GM12878 (cell line): ENCODE measurements at regions not wholly inside any gene's neighbourhood (a gene's known extent, or its start where the extent isn't known, plus 50 kb on each side); places are given as distances from the start of the nearest gene placed in this dataset.

Experiments used
- ATAC-seq: fragments of 200-7000 bp; cut with Tn5 transposase; 3 replicates; pipeline ENCODE4 v1.9.1; 2020; ENCODE audit warnings: mild to moderate bottlenecking, moderate library complexity
- BruUV-seq: library from RNA; stranded (reverse); fragments of 400-500 nt; replicated peaks from 2 replicates; lab custom pipeline; 2021; lab: Mats Ljungman, UMichigan
- CTCF ChIA-PET: fragments of 300-600 bp; sonication (Branson Sonifier 250); formaldehyde crosslinking; extraction: SDS; loops from one replicate; lab custom pipeline; 2021; ENCODE audit warnings: inconsistent platforms; lab: Yijun Ruan, JAX
- POLR2A ChIA-PET: fragments of 350-600 bp; formaldehyde crosslinking; extraction: SDS; loops from one replicate; lab custom pipeline; 2021; ENCODE audit warnings: inconsistent platforms; lab: Charles Lee
- RAD21 ChIA-PET: fragments of 300-600 bp; sonication (Branson Sonifier 250); formaldehyde crosslinking; loops from one replicate; lab custom pipeline; 2023; ENCODE audit warnings: antibody characterized with exemption; ENCODE audit not compliant: unreplicated experiment; lab: Charles Lee
- SMC1A ChIA-PET: fragments of 300-600 bp; sonication (Branson Sonifier 250); formaldehyde crosslinking; loops from one replicate; lab custom pipeline; 2023; ENCODE audit not compliant: unreplicated experiment, uncharacterized antibody; lab: Charles Lee
- DNase-seq: peaks from one replicate; pipeline ENCODE4 v3.0.0-alpha.2; 2011; ENCODE audit warnings: low read depth, low spot score
- FAIRE-seq: peaks from 3 replicates; lab custom pipeline; 2011; peaks lifted over from hg19 to GRCh38; lab: Jason Lieb, UNC
- H2AFZ ChIP-seq: 2 replicates; pipeline ENCODE4 v1.6.0; 2011; ENCODE audit warnings: low read depth, low read length, control low read depth; ENCODE audit not compliant: control insufficient read depth
- H3K27ac ChIP-seq: 2 replicates; pipeline ENCODE4 v1.5.1; 2011; ENCODE audit warnings: control low read depth; ENCODE audit not compliant: control insufficient read depth, insufficient read depth
- H3K27me3 ChIP-seq, 2 experiments: replicated peaks in 1 of 2; 2 replicates each; pipeline versions ENCODE4 v1.6.0 to v1.6.1; 2011; ENCODE audit warnings: low read length in 1 of 2; ENCODE audit not compliant: control insufficient read depth in 2 of 2, insufficient read depth in 2 of 2
- H3K36me3 ChIP-seq, 2 experiments: 2 replicates each; pipeline ENCODE4 v1.5.1; 2011; ENCODE audit warnings: low read length in 1 of 2; ENCODE audit not compliant: control insufficient read depth in 2 of 2, insufficient read depth in 2 of 2
- H3K4me1 ChIP-seq: 2 replicates; pipeline ENCODE4 v1.6.1; 2011; ENCODE audit warnings: mild to moderate bottlenecking, low read length, moderate library complexity, mixed read lengths; ENCODE audit not compliant: control insufficient read depth, insufficient read depth
- H3K4me2 ChIP-seq: 2 replicates; pipeline ENCODE4 v1.6.0; 2011; ENCODE audit warnings: control low read depth; ENCODE audit not compliant: control insufficient read depth, insufficient read depth
- H3K4me3 ChIP-seq: fragments of 200-600 bp; sonication (generic); 2 replicates; pipeline ENCODE4 v1.5.1; 2016
- H3K79me2 ChIP-seq: 2 replicates; pipeline ENCODE4 v1.6.0; 2011; ENCODE audit warnings: low read length; ENCODE audit not compliant: control insufficient read depth, insufficient read depth
- H3K9ac ChIP-seq: 2 replicates; pipeline ENCODE4 v1.8.0; 2011; ENCODE audit warnings: low read length, control low read depth, mixed read lengths; ENCODE audit not compliant: control insufficient read depth, insufficient read depth
- H3K9me3 ChIP-seq: replicated peaks from 3 replicates; pipeline ENCODE4 v1.5.1; 2011; ENCODE audit warnings: mild to moderate bottlenecking, low read length; ENCODE audit not compliant: control insufficient read depth, insufficient read depth
- H4K20me1 ChIP-seq: 2 replicates; pipeline ENCODE4 v1.6.0; 2011; ENCODE audit not compliant: control insufficient read depth, insufficient read depth
- ASH2L ChIP-seq: fragments of 300-600, 200-600 bp; sonication (generic); IDR thresholded peaks from 2 replicates; pipeline ENCODE4 v1.6.1; 2017; ENCODE audit warnings: low read depth, mild to moderate bottlenecking, borderline replicate concordance
- ATF7 ChIP-seq: fragments of 450-650 bp; IDR thresholded peaks from 2 replicates; pipeline ENCODE4 v1.6.1; 2016; ENCODE audit warnings: low read depth, mild to moderate bottlenecking
- BCL3 ChIP-seq: IDR thresholded peaks from 2 replicates; pipeline ENCODE4 v1.6.1; 2011; ENCODE audit warnings: borderline replicate concordance, low read depth, mild to moderate bottlenecking, moderate library complexity, low read length; ENCODE audit not compliant: insufficient read depth, poor library complexity, severe bottlenecking
- BHLHE40 ChIP-seq, 2 experiments: fragments of 450-650 bp in 1 of 2; IDR thresholded peaks; 2 replicates each; pipeline ENCODE4 v1.6.1; 2011 to 2017; ENCODE audit warnings: low read depth in 2 of 2, borderline replicate concordance in 1 of 2, improper control_type of control experiment in 1 of 2, low read length in 1 of 2, mild to moderate bottlenecking in 1 of 2
- CBX3 ChIP-seq: fragments of 200-600 bp; sonication (generic); IDR thresholded peaks from 2 replicates; pipeline ENCODE4 v1.6.1; 2016; ENCODE audit warnings: low read depth, borderline replicate concordance
- CHD1 ChIP-seq: IDR thresholded peaks from 2 replicates; pipeline ENCODE4 v1.6.1; 2012; ENCODE audit warnings: low read depth, low read length, improper control_type of control experiment
- CREB1 ChIP-seq: IDR thresholded peaks from 2 replicates; pipeline ENCODE4 v1.6.1; 2012; ENCODE audit warnings: low read depth, mild to moderate bottlenecking, inconsistent platforms
- E4F1 ChIP-seq: fragments of 450-650 bp; IDR thresholded peaks from 2 replicates; pipeline ENCODE4 v1.6.1; 2018; ENCODE audit warnings: borderline replicate concordance, mild to moderate bottlenecking; ENCODE audit not compliant: partially characterized antibody
- EP300 ChIP-seq, 2 experiments: fragments of 150-350 bp in 1 of 2; IDR thresholded peaks; 2 replicates each; pipeline ENCODE4 v1.6.1; 2011 to 2012; ENCODE audit warnings: low read depth in 2 of 2, low read length in 2 of 2, borderline replicate concordance in 1 of 2, improper control_type of control experiment in 1 of 2, inconsistent platforms in 1 of 2; ENCODE audit not compliant: control insufficient read depth in 1 of 2
- IKZF2 ChIP-seq, 2 experiments: fragments of 450-650 bp; IDR thresholded peaks; 2 replicates each; pipeline ENCODE4 v1.6.1; 2017; ENCODE audit warnings: mild to moderate bottlenecking in 2 of 2, moderate library complexity in 2 of 2
- JUND ChIP-seq: IDR thresholded peaks from 2 replicates; pipeline ENCODE4 v1.6.1; 2012; ENCODE audit warnings: low read depth, mild to moderate bottlenecking, low read length, improper control_type of control experiment, moderate library complexity
- RAD51 ChIP-seq: fragments of 450-650 bp; IDR thresholded peaks from 2 replicates; pipeline ENCODE4 v1.6.1; 2016; ENCODE audit warnings: moderate library complexity, mild to moderate bottlenecking, inconsistent platforms
- RCOR1 ChIP-seq: conservative IDR thresholded peaks from 2 replicates; pipeline ENCODE4 v1.6.1; 2012; ENCODE audit warnings: low read depth, low read length, improper control_type of control experiment
- REST ChIP-seq: IDR thresholded peaks from 2 replicates; pipeline ENCODE4 v1.6.1; 2012; ENCODE audit warnings: mild to moderate bottlenecking, low read depth, low read length
- RFX5 ChIP-seq: IDR thresholded peaks from 2 replicates; pipeline ENCODE4 v1.6.1; 2011; ENCODE audit warnings: low read depth, low read length, improper control_type of control experiment
- SRF ChIP-seq, 2 experiments: IDR thresholded peaks; 2 replicates each; pipeline ENCODE4 v1.6.1; 2011; ENCODE audit warnings: low read depth in 2 of 2, low read length in 2 of 2, mild to moderate bottlenecking in 1 of 2, moderate library complexity in 1 of 2
- TARDBP ChIP-seq: IDR thresholded peaks from 2 replicates; pipeline ENCODE4 v1.6.1; 2016; ENCODE audit warnings: borderline replicate concordance
- WGBS: methylation state at CpG from one replicate; pipeline ENCODE4 v1.1.6; 2016; ENCODE audit warnings: low lambda C conversion rate; ENCODE audit not compliant: insufficient replicate concordance, insufficient coverage; ENCODE audit errors: missing lambda C conversion rate; 5-methylcytosine and 5-hydroxymethylcytosine counted together
- in situ Hi-C: fragments of 300-500 bp; cut with MboI; formaldehyde crosslinking; loops from 9 replicates; pipeline ENCODE4 v1.14.3; 2018; ENCODE audit warnings: mixed read lengths
- intact Hi-C: fragments of 100-400 bp; cut with micrococcal nuclease; formaldehyde crosslinking; loops from one replicate; pipeline ENCODE4 v1.14.2; 2022; ENCODE audit not compliant: unreplicated experiment

GRCh38 chr4:122514671-122515070 is 58.1 kb upstream of the IL2 start:
- in situ Hi-C loops, result no loop called here
- FAIRE-seq, result no peak
- BruUV-seq, result no TSS peak
- no peaks in the 10 kb centered on the region for H3K79me2 ChIP-seq
- H2AFZ ChIP-seq, result no peak overlapping the region
- no peaks in the 10 kb centered on the region; a peak in 1 of 4 replicates for H3K27me3 ChIP-seq
- intact Hi-C loops, result no loop called here
- no peaks in the 10 kb centered on the region for H3K9me3 ChIP-seq
- 2% methylated on average over 3 of the region's 3 CpGs for whole genome bisulfite sequencing
- ATAC-seq, result no peak
- H3K4me1 ChIP-seq, result no peaks in the 10 kb centered on the region
- TF ChIP-seq RCOR1, result no peak
- TF ChIP-seq BCL3, result no peak
- TF ChIP-seq CREB1, result no peak
- TF ChIP-seq IKZF2 (IDR thresholded peaks at IDR 0.05), result no peak
- no peak for TF ChIP-seq SRF (IDR thresholded peaks at IDR 0.05; ENCODE audit: low read depth in 2 of 2, low read length in 2 of 2)
- TF ChIP-seq REST, result no peak
- TF ChIP-seq TARDBP, result no peak
- TF ChIP-seq BHLHE40 (IDR thresholded peaks at IDR 0.05; ENCODE audit: borderline replicate concordance in 1 of 2, low read depth in 2 of 2, low read length in 1 of 2), result no peak
- no peak for TF ChIP-seq E4F1
- TF ChIP-seq RFX5, result no peak
- no peak for TF ChIP-seq ASH2L
- no peak for TF ChIP-seq ATF7
- TF ChIP-seq CBX3, result no peak
- no peak for TF ChIP-seq RAD51
- no peak for TF ChIP-seq JUND
- TF ChIP-seq EP300 (IDR thresholded peaks at IDR 0.05; ENCODE audit: borderline replicate concordance in 1 of 2, control insufficient read depth in 1 of 2, low read depth in 2 of 2, low read length in 2 of 2), result no peak
- TF ChIP-seq CHD1, result no peak
- TF ChIP-seq, all 136 proteins: peak for 0
- H3K36me3 ChIP-seq, result no peaks in the 10 kb centered on the region
- no peak for DNase-seq
- ChIA-PET CTCF (no interaction called here), POLR2A (interaction anchor here (0.5 kb wide), 1 partner anchor 122 kb away, joined by 5 read pairs; no protein-coding TSS in a partner anchor), RAD21 (no interaction called here), SMC1A (interaction anchor here (0.7 kb wide), 1 partner anchor 209 kb away, joined by 3 read pairs; no protein-coding TSS in a partner anchor)
- H3K4me2 ChIP-seq, result no peak overlapping the region
- H3K4me3 ChIP-seq, result no peak overlapping the region
- no peak overlapping the region for H3K27ac ChIP-seq
- H4K20me1 ChIP-seq, result no peaks in the 10 kb centered on the region
- H3K9ac ChIP-seq, result no peak overlapping the region
